ENCODE measurements at regions not wholly inside any gene's neighbourhood (a gene's known extent, or its start where the extent isn't known, plus 50 kb on each side); places are given as distances from the start of the nearest gene placed in this dataset.
A peak's percentile ranks its signal among the peaks of the same experiment; 100 is the strongest.

DNA sequence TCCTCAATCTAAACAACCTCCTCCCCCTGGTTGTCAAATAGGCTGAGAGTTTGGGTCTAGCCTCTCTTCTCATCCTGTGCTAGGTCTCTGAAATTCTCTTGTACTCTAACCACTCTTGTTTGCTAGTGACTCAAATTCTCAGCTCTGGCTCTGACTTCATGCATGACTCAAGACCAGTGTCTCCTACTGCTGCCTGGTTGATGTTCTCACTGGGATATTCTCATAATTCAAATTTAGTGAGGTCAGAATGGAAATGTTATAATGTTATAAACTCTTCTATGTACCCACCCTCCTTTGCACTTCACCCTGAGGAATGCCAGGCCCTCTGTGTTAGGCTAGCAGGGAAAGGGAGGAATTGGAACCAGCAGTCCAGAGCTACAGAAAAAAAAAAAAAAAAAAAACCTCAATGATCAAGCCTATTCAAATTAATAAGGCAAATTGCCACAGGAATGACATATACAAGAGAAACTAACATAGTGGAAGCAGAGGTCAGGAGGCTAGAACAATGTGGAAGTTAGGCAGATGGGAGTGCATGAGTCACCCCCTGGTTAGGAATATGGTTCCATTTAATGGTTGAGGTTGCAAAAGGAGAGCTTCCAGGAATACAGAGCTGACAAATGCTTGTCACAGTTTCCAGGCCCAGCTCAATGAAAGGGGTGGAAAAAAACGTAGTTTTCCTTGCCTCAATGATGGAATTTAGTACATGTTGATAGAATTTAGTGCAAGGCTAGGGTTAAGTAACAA is 459.5 kb downstream of the RMST start:
- POLR2A ChIA-PET = no interaction called here
- Mint-ChIP-seq H3K27ac (no peak overlapping the region), H3K4me3 (no peak overlapping the region)

DNA sequence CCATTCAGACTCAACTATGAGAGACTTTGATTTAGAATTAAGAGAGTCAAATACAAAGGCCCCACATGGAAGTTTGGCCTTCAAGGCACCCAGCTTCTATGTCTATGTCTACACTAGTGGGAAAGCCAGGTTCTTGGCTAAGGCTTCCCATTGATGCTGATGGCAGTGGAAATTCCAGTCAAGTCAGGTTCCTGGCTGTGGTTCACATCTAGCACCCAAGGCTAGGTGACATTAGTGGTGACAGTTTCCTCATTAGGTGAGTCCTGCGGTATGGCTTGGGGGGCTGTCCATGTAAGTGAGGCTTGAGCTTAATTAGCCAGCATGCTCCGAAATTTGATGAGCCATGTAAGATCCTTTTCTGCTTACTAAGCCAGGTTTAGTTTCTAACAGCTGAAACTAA is 460.9 kb downstream of the RMST start:
- Mint-ChIP-seq H3K27ac (no peak overlapping the region), H3K4me3 (no peak overlapping the region), H3K4me1 (no peaks in the 10 kb centered on the region), H3K9me3 (peaks cover 0 to 14% (median 2%) of the 10 kb centered on the region in 9 donors), H3K36me3 (no peaks in the 10 kb centered on the region), H3K27me3 (peaks cover 0 to 13% (median 0%) of the 10 kb centered on the region in 5 donors)
- POLR2A ChIA-PET = no interaction called here
- no peak for DNase-seq
- ATAC-seq = no peak

More for the DNA sequence above, 459.5 kb downstream of the RMST start:
- DNase-seq = no peak
- peaks cover 0 to 13% (median 0%) of the 10 kb centered on the region in 5 donors for H3K27me3 Mint-ChIP-seq
- no peaks in the 10 kb centered on the region for H3K4me1 Mint-ChIP-seq
- H3K36me3 Mint-ChIP-seq = no peaks in the 10 kb centered on the region
- no peak for ATAC-seq
- peaks cover 0 to 14% (median 0%) of the 10 kb centered on the region in 9 donors for H3K9me3 Mint-ChIP-seq

GRCh38 chr12:97924122-97924521 is 461.5 kb downstream of the RMST start:
- H3K36me3 Mint-ChIP-seq = no peaks in the 10 kb centered on the region
- ATAC-seq (no peak), DNase-seq (no peak)
- H3K4me3 Mint-ChIP-seq = no peak overlapping the region
- H3K9me3 Mint-ChIP-seq = peaks cover 0 to 14% (median 3%) of the 10 kb centered on the region in 9 donors
- peaks cover 0 to 13% (median 0%) of the 10 kb centered on the region in 5 donors for H3K27me3 Mint-ChIP-seq
- POLR2A ChIA-PET = no interaction called here
- no peak overlapping the region for H3K27ac Mint-ChIP-seq
- H3K4me1 Mint-ChIP-seq = no peaks in the 10 kb centered on the region

- ATAC-seq = no peak
- POLR2A ChIA-PET = no interaction called here
Observed at GRCh38 chr12:97927977-97928376, 465.4 kb downstream of the RMST start.

DNA sequence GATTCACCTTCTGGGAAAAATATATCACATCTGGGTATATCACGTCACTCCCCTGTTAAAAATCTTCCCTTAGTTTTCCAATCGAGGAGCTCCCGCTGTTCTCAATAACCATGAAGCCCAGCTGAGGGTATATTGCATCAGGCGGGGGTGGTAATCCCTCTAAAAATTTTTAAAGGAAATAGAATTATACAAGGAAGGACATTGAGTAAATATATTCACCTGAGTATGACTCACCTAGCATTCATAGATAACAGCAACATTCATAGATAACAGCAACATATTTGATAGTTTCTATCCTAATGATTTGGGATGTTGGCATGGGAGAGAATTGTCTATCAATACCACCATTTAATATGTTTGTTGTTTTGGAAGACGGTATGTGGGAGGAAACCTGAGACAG is 473.6 kb downstream of the RMST start:
- Mint-ChIP-seq H3K9me3 (peaks cover 2 to 18% (median 7%) of the 10 kb centered on the region in 9 donors), H3K4me1 (no peaks in the 10 kb centered on the region), H3K4me3 (no peak overlapping the region), H3K27ac (no peak overlapping the region), H3K27me3 (peaks cover 3 to 19% (median 8%) of the 10 kb centered on the region in 5 donors), H3K36me3 (peaks cover 0 to 8% (median 0%) of the 10 kb centered on the region in 3 donors)
- DNase-seq (no peak), ATAC-seq (no peak)
- POLR2A ChIA-PET = no interaction called here

More at GRCh38 chr12:97927977-97928376, 465.4 kb downstream of the RMST start:
- no peaks in the 10 kb centered on the region for H3K36me3 Mint-ChIP-seq
- no peak overlapping the region for H3K4me3 Mint-ChIP-seq
- peaks cover 0 to 9% (median 0%) of the 10 kb centered on the region in 9 donors for H3K9me3 Mint-ChIP-seq
- DNase-seq = no peak
- peaks cover 0 to 4% (median 0%) of the 10 kb centered on the region in 5 donors for H3K27me3 Mint-ChIP-seq
- H3K27ac Mint-ChIP-seq = no peak overlapping the region
- no peaks in the 10 kb centered on the region for H3K4me1 Mint-ChIP-seq

DNA sequence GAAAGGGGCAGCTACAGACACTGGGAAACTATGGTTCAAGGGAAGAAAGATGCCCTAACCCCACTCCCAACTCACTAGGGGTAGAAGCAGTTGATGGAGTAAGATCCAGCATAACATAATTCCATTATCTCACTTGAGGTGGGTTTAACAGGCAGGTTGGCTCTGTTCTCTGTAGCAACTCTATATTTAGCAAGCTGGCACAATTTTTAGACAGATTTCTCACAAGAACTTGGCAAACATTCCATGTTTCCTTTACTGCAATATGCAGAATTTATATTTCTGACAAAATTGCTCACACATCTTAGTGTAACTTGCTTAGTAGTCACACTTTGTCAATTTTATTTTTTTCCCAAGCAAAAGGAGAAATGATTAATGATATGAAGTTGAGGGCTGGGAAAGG is 475.4 kb downstream of the RMST start:
- no peaks in the 10 kb centered on the region for H3K4me1 Mint-ChIP-seq

DNA sequence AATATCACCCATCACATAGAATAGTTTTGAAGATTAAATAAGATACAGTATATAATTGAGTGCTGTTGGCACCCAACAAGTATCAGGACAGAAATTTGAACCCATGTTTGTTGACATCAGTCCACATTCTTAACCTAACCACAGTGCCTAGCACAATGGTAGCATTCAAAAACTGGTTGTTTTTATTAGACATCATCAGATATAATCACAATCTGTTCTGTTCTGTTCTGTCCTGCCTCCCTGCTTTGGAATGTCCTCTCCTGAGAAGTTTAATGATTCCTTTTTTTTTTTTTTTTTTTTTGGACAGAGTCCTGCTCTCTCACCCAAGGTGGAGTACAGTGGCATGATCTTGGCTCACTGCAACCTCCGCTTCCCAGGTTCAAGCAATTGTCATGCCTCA is 476.6 kb downstream of the RMST start:
- Mint-ChIP-seq H3K9me3 (peaks cover 4 to 17% (median 9%) of the 10 kb centered on the region in 9 donors), H3K27ac (no peak overlapping the region), H3K36me3 (peaks cover 0 to 8% (median 0%) of the 10 kb centered on the region in 3 donors), H3K4me3 (no peak overlapping the region), H3K4me1 (no peaks in the 10 kb centered on the region), H3K27me3 (peaks cover 0 to 16% (median 3%) of the 10 kb centered on the region in 5 donors)
- DNase-seq = no peak
- no peak for ATAC-seq
- POLR2A ChIA-PET = no interaction called here

More for the DNA sequence above, 475.4 kb downstream of the RMST start:
- no peak for ATAC-seq
- H3K9me3 Mint-ChIP-seq = peaks cover 6 to 18% (median 9%) of the 10 kb centered on the region in 9 donors
- H3K27me3 Mint-ChIP-seq = peaks cover 3 to 19% (median 7%) of the 10 kb centered on the region in 5 donors
- H3K36me3 Mint-ChIP-seq = peaks cover 0 to 8% (median 0%) of the 10 kb centered on the region in 3 donors
- DNase-seq = no peak
- H3K4me3 Mint-ChIP-seq = no peak overlapping the region
- POLR2A ChIA-PET = no interaction called here
- peak overlapping the region in 1 of 10 donors; percentile 6 for H3K27ac Mint-ChIP-seq

DNA sequence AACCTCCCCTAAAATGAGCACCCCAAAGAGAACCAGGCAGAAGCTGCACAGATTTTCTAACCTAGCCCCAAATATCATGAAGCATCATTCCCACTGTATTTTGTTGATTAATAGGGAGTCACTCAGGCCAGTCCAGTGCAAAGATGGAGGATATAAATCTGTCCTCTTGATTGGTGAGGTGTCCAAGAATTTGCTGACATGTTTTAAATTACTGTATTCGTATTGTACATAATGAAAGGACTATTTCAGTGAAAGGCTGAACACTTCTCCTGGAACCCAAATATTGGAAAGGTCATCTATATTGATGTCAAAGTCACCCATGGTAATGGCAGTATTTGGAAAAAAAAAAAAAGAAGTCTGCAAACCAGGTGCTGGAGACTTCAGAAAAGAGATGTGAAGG is 477.5 kb downstream of the RMST start:
- no peak for ATAC-seq

DNA sequence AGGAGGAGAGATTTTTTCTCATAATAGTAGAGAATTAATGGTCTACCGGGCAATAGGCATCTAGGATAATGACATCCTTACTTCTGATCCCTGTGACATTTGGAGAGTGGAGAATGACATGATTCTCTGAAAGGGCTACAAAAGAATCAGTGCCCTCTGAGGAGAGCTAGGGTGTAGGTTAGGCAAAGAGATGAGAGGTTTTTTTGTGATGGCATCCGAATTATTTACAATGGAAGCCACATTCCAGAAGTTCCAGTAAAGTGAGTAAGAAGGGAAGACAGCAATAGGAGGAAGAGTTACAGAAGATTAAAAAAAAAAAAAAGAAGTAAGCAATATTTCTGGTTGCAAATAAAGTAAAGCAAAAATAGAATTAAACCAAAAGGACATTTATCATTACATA is 478.0 kb downstream of the RMST start:
- POLR2A ChIA-PET = no interaction called here
- peaks cover 0 to 13% (median 3%) of the 10 kb centered on the region in 5 donors for H3K27me3 Mint-ChIP-seq
- H3K4me3 Mint-ChIP-seq = no peak overlapping the region
- H3K4me1 Mint-ChIP-seq = no peaks in the 10 kb centered on the region
- peaks cover 0 to 8% (median 0%) of the 10 kb centered on the region in 3 donors for H3K36me3 Mint-ChIP-seq
- ATAC-seq (no peak), DNase-seq (no peak)
- peaks cover 0 to 17% (median 6%) of the 10 kb centered on the region in 9 donors for H3K9me3 Mint-ChIP-seq
- no peak overlapping the region for H3K27ac Mint-ChIP-seq

More for the DNA sequence above, 477.5 kb downstream of the RMST start:
- Mint-ChIP-seq H3K27me3 (peaks cover 0 to 13% (median 3%) of the 10 kb centered on the region in 5 donors), H3K4me3 (no peak overlapping the region), H3K4me1 (no peaks in the 10 kb centered on the region), H3K36me3 (peaks cover 0 to 8% (median 0%) of the 10 kb centered on the region in 3 donors), H3K9me3 (peaks cover under 1 to 17% (median 6%) of the 10 kb centered on the region in 9 donors), H3K27ac (no peak overlapping the region)
- DNase-seq = no peak
- POLR2A ChIA-PET = no interaction called here

GRCh38 chr12:97941686-97942354 is 479.2 kb downstream of the RMST start:
- Mint-ChIP-seq H3K27ac (no peak overlapping the region), H3K27me3 (peaks cover 0 to 13% (median 3%) of the 10 kb centered on the region in 5 donors), H3K4me3 (no peak overlapping the region), H3K9me3 (peaks cover 4 to 19% (median 6%) of the 10 kb centered on the region in 9 donors), H3K4me1 (no peaks in the 10 kb centered on the region), H3K36me3 (peaks cover 0 to 10% (median 0%) of the 10 kb centered on the region in 3 donors)
- DNase-seq = no peak
- POLR2A ChIA-PET = no interaction called here
- ATAC-seq = no peak

GRCh38 chr12:97943359-97943758 is 480.8 kb downstream of the RMST start:
- peaks cover 6 to 27% (median 10%) of the 10 kb centered on the region in 9 donors for H3K9me3 Mint-ChIP-seq
- H3K4me1 Mint-ChIP-seq = no peaks in the 10 kb centered on the region
- peaks cover 0 to 24% (median 0%) of the 10 kb centered on the region in 3 donors for H3K36me3 Mint-ChIP-seq
- H3K27me3 Mint-ChIP-seq = peaks cover 0 to 14% (median 2%) of the 10 kb centered on the region in 5 donors
- no peak for ATAC-seq
- H3K4me3 Mint-ChIP-seq = no peak overlapping the region
- POLR2A ChIA-PET = no interaction called here
- no peak overlapping the region for H3K27ac Mint-ChIP-seq
- DNase-seq = no peak

- POLR2A ChIA-PET = no interaction called here
- ATAC-seq (no peak), DNase-seq (no peak)
- H3K4me1 Mint-ChIP-seq = no peaks in the 10 kb centered on the region
- no peak overlapping the region for H3K4me3 Mint-ChIP-seq
- H3K36me3 Mint-ChIP-seq = peaks cover 0 to 30% (median 0%) of the 10 kb centered on the region in 3 donors
- peaks cover 5 to 32% (median 10%) of the 10 kb centered on the region in 9 donors for H3K9me3 Mint-ChIP-seq
- H3K27ac Mint-ChIP-seq = no peak overlapping the region
- H3K27me3 Mint-ChIP-seq = peaks cover 0 to 20% (median 2%) of the 10 kb centered on the region in 5 donors
Observed at GRCh38 chr12:97944576-97944975, 482.0 kb downstream of the RMST start.

- peaks cover 0 to 38% (median 8%) of the 10 kb centered on the region in 9 donors for H3K9me3 Mint-ChIP-seq
- H3K4me3 Mint-ChIP-seq = no peak overlapping the region
- H3K27ac Mint-ChIP-seq = no peak overlapping the region
- ATAC-seq (no peak), DNase-seq (no peak)
- no peaks in the 10 kb centered on the region for H3K4me1 Mint-ChIP-seq
- peaks cover 0 to 22% (median 0%) of the 10 kb centered on the region in 3 donors for H3K36me3 Mint-ChIP-seq
- POLR2A ChIA-PET = no interaction called here
- H3K27me3 Mint-ChIP-seq = peaks cover 0 to 19% (median 5%) of the 10 kb centered on the region in 5 donors
Observed at GRCh38 chr12:97946701-97947100, 484.1 kb downstream of the RMST start.

Data from naive thymus-derived CD8-positive, alpha-beta T cell (primary cell).